GM11168 (cell line): ENCODE measurements at regions not wholly inside any gene's neighbourhood (a gene's known extent, or its start where the extent isn't known, plus 50 kb on each side); places are given as distances from the start of the nearest gene placed in this dataset.

Source experiments
- in situ Hi-C: fragments of 300-500 bp; cut with MboI; formaldehyde crosslinking; loops from one replicate; pipeline ENCODE4 v1.12.0; 2022; ENCODE audit warnings: low sequenced_read_pairs; ENCODE audit not compliant: unreplicated experiment

DNA sequence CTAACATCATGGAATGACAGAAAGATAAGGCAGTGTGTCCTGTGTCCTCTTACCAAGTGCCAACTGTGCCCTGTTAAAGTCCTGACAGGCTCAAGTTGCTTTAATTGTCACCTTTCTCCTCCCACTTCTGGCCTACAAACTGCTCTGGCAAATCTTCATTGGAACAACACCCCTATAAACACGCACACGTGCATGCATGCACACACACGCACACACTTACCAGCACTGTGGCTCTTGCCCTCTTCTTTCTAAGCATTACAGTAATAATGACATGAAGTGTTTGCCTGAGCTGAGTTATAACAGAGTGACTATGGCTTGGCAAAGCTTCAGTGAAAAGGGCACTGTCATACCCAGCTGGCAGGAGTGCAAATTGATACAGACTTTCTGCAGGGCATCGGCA, 82.3 kb upstream of the SYT6 start:
- in situ Hi-C loops, result no loop called here

DNA sequence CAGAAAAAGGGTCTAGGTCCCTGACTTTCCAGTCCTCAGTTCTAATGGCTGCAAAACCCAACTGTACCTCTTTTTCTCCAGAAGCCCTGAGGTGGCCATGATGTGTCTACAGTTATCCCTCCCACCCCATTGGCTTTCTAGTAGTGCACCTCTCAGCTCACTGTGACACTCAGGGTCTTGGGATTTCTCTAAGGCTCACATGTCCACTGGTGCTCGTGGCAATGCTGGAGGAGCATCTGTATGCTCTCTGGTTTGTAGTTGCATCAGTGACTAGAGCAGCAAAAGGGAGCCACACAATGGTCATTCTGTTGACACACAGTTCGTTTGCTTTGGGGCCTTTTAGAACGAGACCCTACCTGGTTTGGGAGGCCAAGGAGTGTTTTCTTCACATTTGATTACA, 81.6 kb upstream of the SYT6 start:
- in situ Hi-C loops, result no loop called here

DNA sequence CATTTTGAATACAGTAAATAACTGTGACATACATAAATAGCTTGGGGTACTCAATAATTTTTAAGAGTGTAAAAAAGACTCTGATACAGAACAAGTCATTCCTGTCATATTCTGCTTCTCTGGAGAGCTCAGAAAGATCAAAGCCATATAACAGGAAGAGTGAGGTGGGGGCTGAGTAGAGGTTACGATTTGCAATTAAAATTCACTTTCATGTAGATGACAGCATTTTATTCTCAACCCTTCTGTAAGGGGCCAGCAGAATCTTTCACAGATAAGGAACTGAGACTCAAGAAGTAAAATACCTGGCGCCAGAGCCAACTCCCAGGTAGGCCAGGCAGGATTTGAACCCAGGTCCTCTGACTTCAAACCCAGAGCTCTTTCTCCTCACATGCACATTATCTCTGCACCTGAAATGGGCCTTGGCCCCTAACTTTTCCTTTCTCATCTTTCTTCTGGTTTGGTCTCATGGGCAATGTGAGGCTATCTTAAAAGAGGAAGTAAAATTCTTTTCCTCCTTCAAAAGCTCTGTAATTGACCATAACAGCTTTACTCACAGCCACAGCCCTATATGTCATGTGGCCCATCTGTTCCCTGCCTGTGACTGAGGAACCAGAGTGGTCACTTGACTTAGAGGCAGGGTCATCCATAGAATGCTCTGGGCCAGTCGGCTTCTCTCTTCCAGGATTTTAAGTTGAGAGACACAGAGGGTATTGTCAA, 80.9 kb upstream of the SYT6 start:
- in situ Hi-C loops, result no loop called here

- in situ Hi-C loops, result no loop called here
Observed at GRCh38 chr1:114232691-114233090, 79.0 kb upstream of the SYT6 start.

DNA sequence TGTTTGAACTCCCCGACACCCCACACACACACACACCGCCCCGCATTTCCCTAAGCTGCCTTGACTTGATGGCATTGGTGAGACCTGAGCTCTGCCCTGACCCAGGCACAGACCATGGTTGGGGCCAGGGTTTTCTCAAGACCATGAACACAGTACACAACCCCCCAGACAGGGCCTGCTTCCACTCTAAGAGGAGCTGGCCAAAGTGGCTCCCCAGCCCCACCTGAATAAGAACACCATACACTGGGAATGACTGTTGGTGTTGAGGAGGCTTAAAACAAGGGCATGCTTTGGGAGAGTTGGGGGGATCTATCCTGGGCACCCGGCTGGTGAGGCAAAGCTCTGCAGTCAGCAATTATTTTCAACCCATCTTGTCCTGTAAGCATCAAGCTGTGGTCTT, 77.6 kb upstream of the SYT6 start:
- in situ Hi-C loops, result no loop called here

DNA sequence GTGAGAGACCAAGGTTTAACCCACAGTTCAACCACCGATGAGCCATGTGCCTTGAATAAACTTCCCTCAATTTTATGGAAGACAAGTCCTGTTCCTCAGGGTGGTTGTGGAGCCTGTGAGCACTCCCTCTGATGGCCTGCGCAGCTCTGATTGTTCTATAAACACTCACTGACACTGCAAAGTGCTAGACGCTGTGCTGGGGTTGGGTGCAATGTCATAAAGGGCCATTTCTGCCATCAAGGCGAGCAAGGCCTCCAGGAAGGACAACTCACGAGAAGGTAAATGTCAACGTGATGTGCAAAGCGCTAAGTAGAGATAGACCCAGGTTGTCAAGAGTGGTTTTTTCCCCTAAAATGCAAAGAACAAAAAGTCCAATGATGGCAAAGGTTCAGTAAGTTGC, 75.7 kb upstream of the SYT6 start:
- in situ Hi-C loops, result no loop called here

- in situ Hi-C loops, result no loop called here
Observed at GRCh38 chr1:114227059-114227458, 73.4 kb upstream of the SYT6 start.

DNA sequence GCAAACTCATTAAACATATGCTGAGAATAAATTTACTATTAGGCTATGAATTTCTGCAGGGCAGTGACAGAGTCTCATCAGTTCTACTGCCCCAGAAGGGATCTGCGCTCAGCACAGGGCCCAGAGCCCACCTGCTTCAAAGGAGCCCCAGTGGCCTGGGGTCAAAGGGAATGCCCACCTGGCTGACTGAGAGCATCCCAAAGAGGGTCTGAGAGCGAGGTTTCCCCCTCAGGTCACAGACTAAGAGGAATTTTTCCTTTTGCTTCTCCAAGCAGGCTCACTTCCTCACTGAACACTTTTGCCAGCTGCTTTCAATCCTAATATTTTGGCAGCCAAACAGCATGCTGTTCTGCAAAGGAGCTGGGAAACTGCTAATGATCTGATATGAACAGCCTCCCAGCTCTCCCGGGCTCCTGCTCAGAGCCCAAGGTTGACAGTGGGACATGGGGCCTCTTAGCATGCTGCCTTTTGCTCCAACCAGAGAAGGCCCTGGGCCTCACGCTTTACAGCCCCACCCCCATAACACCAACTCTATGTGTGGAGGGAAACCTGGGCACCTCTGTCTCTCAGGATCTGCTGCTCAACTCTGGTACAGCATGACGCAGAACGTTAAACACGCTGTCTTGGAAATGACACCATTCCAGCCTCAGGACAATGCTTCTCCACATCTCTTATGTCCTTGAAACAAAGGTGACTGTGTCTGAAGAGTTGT, 70.7 kb upstream of the SYT6 start:
- in situ Hi-C loops, result no loop called here

GRCh38 chr1:114222920-114223319, 69.3 kb upstream of the SYT6 start:
- in situ Hi-C loops, result no loop called here

GRCh38 chr1:114219172-114219868, 65.7 kb upstream of the SYT6 start:
- in situ Hi-C loops, result no loop called here

DNA sequence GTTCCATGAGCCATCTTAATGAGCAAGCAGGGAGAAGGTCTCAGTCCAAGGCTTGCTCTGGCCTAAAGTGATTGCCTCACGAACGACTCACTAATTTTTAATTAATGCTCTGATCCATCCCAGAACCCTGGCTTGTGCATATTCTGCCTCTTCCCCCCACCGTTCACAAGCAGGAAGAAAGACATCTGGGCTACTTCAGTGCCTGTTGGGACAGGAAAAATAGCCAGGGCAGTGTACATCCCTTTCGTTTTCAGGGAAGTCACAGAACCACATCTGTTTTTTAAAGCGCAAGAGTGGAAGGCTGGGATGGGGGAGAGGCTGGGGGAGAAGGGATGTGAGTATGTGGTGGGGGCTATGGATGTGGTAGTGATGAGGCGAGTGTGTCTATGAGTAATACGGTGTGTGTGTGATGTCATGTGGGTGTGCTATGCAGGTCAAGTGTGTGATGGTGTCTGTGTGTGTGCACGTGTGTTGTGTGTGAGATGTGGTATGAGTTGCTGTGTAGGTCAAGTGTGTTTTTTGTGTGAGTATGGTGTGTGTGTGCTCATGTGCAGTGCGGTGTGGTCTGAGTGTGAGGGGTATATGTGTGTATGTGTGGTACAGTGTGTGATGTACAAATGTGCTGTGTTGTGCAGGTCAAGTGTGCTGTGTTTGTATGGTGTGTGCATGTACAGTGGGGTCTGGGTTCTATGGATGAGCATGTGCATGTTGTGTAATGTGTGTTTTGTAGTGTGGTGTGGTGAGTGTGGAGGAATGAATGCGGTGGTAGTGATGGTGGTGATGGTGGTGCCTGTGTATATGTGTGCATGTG, 64.9 kb upstream of the SYT6 start:
- in situ Hi-C loops, result no loop called here

DNA sequence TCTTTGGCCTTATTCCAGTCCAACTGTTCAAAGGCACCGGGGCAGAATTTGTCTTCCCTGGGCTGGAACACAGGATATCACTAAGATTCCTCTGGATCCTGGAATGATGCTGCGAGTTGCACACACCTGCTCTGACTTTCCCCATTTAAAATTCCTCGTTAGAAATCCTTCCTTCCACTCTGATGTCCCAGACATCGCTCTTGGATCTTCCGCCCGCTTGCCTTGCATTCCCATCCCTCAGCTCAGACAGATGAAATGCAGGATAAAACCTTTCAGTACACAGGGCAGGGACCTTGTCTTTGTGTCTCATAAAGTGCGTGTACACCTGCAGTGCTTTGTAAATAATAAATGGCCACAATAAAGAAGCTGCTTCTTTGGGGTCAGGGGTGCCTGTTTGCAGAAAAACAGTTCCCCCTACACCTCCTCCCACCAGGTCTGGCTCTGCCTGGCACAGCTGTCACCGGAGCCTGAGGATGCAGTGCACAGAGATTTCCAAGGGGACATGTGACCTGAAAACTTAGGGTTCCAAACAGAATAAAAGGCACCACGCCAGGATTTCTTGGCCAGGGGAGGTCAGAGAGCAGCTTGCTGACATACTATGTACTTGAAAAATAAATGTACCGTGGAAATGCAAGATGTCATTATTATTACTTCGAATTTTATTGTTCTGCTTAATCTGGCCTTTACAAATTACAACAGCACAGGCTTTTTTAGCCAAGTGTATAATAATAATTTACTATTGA, 62.9 kb upstream of the SYT6 start:
- in situ Hi-C loops, result no loop called here

DNA sequence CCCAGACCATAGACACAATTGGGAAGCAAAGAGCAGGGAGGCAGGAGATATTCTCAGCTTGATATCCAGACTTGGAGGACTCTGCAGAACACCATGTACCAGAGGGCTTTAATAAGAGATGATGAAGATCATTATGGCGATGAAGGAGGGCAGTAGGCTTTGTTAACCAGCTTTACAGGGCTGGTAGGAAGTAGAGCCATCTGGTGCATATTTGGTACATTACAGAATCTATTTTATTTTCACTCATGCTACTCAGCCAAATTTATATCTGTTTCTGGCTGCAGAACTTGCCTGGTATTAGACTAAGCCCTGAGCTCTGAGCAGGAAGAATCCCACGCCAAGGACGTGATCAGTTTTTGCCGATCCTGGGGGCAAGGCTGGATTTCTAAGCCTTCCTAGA, 61.8 kb upstream of the SYT6 start:
- in situ Hi-C loops, result no loop called here

DNA sequence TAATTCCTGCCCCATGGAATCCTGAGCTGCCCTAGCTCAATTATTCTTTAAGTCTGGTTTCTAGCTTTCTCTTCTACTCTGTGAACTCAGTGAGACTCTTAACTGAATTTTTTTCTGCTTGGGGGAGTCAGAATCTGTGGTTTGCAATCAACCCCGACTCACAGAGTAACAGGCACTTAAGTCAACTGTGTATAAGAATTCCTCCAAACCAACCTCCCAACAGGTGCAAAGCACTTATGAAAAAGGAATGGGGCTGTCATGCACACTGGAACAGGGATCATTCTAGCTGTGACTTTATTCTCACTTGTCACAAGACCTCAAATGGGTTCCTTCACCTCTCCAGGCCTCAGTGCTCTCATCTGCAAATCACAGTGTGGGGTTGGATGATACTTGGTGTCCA, 60.3 kb upstream of the SYT6 start:
- in situ Hi-C loops, result no loop called here

- in situ Hi-C loops, result no loop called here
Observed at GRCh38 chr1:114209971-114210370, 56.3 kb upstream of the SYT6 start.

- in situ Hi-C loops, result no loop called here
Observed at GRCh38 chr1:114208714-114209113, 55.0 kb upstream of the SYT6 start.

- in situ Hi-C loops, result no loop called here
Observed at GRCh38 chr1:114208106-114208505, 54.4 kb upstream of the SYT6 start.

GRCh38 chr1:114207635-114208034, 54.0 kb upstream of the SYT6 start:
- in situ Hi-C loops, result no loop called here

DNA sequence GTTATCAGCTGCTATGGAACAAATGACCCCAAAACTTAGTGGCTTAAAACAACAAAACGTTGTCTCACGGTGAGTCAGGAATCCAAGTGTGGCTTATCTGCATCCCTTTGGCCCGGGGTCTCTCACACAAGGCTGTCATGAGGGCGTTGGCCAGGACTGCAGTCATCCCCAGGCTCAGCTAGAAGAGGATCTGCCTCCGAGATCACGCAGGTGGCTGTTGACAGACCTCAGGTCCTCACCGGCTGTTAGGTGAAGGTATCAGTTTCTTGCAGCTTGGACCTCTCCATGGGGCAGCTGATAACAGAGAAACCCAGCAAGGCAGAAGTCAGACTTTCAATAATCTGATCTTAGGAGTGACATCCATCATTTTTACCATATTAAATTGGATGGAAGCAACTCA, 52.7 kb upstream of the SYT6 start:
- in situ Hi-C loops, result no loop called here

DNA sequence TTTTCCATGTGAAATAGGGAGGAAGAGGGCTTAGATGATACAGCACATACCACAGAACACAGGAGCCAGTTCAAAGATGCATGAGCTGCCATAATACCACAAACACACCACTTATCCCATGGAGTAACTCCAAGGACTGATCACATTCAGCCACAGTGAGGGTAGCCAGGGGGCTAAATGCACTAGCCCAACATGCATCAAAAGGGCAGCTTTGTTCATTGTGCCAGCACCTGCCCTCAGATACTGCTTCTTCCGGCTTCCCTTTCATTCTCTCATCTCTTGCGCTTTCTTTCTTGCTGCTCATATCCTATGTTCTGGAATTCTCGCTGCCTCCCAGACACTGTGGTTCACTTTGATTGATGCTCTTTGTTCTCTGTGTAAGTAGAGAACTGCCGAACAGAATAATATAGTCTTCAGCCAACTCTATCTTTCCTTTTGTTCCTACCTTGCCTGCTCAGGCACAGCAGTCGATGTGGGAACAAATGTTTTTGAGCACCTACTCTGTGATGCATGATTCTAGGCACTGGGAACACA, 50.0 kb upstream of the SYT6 start:
- in situ Hi-C loops, result no loop called here
